DMS114 treated with DMSO at 0.1 percent for 48 hours (cell line): ENCODE measurements at regions not wholly inside any gene's neighbourhood (a gene's known extent, or its start where the extent isn't known, plus 50 kb on each side); places are given as distances from the start of the nearest gene placed in this dataset.
"Not testable (repeated sequence)": the region's sequence is repeated elsewhere in the genome, so short reads cannot be mapped to it uniquely, and the experiment has no call there.

Experiments used
- DNase-seq: peaks from one replicate; lab custom pipeline; 2025; ENCODE audit not compliant: unreplicated experiment; lab: John Stamatoyannopoulos, UW

DNA sequence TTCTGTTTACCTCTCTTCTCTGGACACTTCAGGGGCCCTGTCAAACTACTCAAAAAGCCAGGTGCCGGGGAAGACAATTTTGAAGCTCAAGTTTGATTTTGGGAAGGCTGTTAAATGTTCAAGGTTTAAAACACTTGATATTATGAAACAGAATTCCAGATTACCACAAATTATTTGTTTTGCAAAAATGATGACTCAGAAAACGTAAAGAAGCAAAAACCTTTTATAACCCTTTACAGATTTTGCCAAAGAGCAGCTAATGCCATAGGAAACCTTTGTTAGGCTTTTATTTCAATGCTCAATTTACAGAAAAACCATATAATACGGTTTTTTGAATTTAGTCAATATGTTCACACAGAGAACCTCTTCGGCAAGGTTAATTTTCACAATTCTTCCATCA, 593.4 kb upstream of the ZP4 start:
- no peak for DNase-seq

DNA sequence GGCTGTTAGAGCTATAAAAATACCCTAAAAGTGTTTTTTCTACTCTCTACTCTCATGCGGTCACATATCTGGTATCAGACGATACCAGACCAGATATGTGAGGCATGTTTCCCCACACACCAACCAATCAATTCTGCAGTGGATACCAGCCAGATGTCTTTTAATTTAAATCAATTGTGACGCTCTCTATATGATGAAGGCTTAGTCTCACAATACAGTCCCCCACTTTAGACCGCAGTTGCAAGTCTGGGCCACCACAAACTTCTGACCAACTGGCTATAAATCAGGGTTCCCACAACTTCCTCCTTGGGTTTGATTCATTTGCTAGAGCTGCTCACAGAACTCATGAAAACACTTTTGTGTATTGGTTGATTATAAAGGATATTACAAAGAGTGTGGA, 586.1 kb upstream of the ZP4 start:
- DNase-seq, result no peak

DNA sequence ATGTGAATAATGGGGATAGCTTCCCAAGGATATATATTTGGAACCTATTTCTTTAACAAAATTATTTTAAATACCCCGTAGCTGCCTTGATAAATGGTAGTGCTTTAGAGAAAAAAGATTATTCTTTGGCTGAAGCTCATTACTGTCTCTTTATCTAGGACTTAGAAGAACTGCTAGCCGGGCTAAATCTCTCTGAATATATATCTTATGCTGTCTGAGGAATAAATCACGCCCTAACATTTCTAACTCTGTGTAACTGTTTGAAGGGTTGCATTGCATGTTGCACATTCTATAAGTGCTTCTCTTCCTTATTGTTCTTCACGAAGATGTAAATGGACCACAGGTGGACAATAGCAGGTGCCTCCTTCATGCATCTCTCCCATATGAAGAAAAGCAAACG, 585.0 kb upstream of the ZP4 start:
- no peak for DNase-seq

DNA sequence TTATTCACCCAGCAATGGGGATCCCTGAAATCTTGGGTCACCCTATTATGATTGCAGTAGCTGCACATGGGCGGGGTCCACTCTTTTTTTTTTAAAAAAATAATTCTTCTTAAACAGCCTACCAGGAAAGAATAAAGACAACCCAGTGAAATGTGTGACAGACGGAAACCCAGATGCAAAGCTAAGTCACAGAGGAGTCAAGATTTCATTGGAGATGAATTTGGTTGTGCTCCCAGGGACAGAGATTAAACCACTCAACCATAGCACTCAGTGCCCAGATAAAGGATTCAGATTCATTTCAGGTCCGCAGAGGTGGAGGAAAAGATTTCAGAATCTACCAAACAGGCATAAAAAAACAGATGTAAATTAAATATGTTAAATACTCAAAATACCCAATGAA, 583.5 kb upstream of the ZP4 start:
- DNase-seq, result no peak

DNA sequence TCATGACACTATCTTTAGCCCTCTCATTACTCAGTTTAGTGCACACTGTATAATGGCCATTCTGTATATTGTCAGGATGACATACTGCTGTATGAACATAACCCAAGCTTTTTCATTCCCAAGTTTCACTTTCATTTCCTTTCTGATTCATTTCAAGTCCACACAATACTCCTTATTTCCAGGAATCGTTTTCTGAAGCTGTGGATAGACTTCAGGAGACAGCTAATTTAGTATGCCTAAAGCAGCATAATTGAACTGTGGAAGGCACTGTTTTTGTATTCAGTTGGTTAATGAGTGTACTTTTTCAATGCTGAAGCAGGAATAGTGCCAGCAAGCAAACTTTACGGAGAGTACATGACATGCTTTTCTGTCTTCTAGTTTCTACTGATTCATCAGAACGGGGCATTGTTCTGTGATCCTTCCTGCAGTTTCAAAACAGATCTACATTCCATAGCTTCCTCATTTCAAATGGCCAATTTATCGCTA, 578.5 kb upstream of the ZP4 start:
- DNase-seq, result no peak

DNA sequence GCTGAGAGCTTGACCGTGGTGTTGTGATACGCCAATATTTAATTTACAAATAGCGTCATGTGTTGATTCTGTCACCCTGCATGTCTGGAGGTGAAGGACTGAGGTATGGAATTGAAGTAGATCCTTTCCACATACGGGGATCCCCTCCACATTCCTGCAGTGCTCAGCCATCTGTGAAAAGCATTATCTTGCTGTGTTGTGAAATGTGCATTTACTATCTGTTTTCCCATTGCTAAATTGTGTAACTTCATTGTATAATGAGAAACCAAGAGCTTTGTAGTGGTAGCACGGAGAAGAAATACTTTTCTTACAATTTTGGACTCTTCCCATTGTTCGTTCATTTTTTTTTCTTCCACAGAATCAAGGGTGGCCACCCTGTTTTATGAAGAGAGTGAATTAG, 577.3 kb upstream of the ZP4 start:
- no peak for DNase-seq

DNA sequence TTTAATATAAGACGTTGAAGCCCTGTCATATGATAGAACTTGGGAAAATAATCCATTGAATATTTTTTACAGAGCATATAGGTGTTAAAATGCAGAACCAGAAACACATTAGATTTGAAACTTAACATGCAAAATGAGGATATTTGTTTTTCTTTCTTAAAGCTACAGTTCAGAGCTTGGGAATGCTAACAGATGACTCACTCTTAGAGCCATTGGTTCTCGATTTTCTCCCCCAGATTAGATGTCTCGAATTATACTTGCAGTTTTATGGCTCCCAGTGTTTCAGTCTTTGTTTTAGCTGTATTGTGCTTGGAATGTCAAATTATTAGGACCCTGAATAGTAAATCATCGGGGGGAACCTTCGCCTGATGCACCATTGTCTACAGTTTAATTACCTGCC, 575.7 kb upstream of the ZP4 start:
- no peak for DNase-seq

DNA sequence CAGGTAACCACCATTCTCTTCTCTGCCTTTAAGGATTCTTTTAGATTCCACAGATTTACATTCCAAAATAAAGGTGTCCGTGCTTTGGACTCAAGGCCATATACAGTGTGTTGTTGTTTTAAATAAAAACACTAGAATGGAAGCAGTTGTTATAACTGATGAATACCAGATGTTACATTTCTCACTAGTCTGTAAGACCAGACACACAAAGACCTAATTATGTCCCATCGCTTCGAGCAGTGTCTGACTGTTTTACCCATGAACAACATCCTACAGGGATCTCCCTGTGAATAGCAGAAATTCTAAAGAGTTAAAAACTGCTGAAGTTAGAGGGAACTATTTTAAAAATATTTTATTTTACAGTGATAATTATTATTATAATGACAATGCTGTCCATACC, 574.7 kb upstream of the ZP4 start:
- no peak for DNase-seq

DNA sequence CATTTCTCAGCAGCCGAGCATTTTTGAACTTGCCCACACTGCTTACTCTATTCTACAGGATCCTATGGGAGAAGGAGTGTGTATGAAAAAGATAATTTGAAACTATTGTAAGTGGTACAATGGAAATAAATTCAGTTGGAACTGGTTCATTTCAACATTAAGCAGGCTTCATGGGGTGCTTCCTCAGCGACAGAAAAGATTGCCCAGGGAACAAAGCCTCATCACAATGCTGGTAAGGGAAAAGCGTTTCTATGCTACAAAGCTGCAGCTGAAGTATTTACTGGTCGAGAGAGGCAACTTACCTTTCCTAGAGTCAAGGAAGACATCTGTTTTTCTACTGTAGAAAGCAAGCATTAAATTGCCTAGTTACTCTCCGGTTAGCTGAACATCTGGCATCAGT, 568.2 kb upstream of the ZP4 start:
- DNase-seq, result no peak

DNA sequence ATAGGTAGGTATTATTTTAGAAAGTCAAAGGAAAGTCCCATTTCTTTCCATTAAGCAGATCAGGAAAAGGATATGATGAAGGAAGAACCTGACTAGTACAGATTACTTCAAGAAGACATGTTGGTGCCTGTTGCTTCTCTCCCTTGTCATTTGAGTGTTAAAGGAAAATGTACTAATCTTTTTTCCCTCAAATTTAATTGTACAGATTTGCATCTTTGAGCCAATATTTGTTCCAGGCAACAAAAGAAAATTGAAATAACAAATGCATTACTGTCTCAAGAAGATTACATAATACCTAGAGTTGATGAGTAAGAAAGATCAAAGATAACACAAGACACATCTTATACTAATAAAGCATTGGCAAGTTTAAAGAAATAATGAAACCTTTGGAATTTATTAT, 566.9 kb upstream of the ZP4 start:
- no peak for DNase-seq

DNA sequence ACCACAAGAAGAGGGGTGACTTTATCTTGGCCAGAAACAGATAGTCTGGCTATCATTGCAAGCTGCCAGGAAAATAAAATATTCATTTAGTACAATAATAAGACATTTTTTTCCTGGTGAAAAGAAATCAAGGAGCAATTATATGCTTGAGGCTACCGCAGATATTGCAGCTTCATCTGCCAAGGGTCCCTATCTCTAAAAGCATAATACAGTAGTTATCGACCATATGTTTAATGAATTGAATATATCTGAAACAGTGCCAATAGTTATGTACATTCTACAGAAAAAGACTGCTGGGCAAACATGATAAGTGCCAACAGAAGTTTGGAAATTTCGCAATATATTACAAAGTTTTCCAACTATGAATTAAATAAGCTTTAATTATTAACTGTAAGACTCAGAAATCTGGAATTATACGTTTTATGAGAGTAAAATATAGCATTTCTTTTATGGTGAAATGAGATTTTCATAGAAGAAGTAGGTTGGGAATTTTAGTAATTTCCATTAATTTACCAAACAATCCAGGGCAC, 561.1 kb upstream of the ZP4 start:
- no peak for DNase-seq

DNA sequence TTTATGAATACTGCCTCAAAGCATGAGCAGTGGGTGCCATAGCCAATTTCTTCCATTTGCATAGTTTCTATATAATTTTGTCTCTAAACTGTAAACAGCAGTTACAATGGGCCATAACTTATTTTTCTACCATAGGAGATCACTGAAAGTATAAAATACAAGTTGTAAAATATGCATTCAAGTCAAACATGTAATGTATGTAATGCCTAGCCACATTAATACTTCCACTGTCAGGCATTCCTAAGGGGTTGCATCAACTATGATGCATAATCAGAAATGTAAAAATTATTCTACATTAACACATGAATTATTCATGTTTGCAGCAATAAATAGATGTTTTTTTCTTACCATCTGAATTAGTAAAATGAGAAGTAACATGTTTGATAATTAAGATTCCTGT, 560.3 kb upstream of the ZP4 start:
- no peak for DNase-seq

DNA sequence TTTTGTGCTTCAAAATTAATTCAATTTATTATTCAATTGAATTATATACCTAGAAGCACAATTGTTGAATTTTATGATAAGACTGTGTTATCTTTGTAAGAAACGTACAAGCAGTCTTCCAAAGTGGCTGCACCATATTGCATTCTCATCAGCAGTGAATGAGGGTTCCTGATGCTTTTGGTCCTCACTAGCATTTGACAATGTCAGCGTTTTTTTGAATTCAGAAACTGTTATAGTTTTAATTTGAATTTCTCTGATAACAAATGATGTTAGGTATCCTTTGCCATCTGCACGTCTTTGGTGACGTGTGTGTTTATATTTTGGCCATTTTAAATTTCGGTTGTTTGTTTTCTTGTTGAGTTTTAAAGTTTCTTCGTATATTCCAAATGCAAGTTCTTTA, 553.0 kb upstream of the ZP4 start:
- no peak for DNase-seq

DNA sequence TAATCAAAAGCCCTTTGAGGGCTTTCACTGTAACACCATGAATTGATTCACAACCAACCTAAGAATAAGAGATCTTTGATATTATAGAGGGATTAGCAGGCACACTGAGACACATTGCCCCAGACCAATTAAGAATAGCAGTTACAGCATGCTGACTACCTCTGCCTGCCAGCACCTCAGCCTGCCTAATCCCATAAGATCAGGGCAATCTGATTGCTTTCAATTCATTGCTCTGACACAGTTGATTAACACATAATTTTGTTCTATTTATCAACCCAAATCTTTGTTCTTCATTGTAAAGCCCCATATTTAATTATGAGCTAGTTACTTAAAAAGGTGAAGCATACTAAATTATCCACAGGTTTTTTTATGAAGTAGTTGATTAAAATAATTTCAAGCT, 548.8 kb upstream of the ZP4 start:
- DNase-seq, result no peak

DNA sequence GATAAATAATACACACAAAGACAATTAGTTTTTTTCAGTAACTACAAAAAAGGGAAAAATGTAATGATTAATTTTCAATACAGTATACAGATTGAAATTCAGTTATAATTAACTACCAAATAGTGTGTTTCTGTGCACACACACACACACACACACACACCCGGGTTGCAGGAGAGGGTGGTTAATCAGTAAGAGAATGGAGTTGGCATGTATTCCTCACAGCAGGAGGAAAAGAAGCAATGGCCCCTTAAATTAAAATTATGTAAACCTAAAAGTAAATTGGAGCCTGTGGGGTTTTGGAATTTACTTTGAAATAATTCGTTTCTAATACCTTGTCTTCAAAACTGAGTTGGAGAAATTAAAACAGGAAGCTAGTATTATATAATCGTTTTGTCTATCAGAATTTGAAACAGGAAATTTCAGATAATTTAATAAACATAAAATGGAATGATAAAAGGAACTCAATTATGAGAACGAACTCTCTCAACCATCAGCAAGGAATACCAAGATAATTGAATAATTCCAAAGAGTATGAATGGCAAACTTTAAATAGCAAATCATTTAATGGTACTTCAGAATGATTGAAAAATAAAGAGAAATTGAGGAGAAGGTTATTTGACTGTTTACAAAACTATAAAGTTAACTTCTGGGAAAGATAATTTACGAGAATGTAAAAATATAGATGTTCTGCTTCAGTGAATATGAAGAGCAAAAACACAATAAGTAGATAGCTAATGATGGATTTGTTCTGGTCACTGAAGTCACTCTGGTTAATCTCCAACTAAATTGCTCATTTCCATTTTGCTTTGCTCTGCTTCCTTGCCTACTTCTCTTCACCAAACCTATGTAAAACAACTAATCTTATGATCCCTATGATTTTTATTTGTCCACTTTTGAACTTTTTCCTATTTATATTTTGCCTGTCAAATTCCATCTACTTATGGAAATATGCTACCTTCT, 547.9 kb upstream of the ZP4 start:
- no peak for DNase-seq

DNA sequence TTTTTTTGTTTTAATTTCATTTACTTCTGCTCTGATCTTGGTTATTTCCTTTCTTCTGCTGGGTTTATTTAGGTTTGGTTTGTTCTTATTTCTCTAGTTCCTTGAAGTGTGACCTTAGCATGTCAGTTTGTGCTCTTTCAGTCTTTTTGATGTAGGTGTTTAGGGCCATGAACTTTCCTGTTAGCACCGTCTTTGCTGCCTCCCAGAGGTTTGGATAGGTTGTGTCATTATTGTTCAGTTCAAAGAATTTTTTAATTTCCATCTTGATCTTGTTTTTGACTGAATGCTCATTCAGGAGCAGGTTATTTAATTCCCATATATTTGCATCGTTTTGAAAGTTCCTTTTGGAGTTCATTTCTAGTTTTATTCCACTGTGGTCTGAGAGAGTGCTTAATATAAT, 539.0 kb upstream of the ZP4 start:
- DNase-seq, result not testable (repeated sequence)

DNA sequence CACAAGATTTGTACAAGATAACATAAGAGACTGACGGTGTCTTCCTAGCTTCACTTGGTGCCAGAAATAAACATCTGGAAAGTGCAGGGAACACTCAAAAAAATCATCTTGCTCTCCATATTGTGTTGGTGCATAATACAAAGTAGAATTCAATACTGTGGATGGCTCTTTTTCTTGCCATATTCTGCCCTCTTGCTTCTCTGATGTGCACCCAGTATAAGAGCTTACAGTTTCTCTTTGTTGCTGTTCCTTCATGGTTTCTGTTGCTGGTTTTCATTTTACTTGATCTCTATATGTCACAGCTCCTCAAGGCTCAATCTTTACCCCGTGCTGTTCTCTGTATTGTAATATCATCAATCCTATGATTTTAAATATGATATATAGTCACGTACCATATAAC, 528.5 kb upstream of the ZP4 start:
- no peak for DNase-seq

DNA sequence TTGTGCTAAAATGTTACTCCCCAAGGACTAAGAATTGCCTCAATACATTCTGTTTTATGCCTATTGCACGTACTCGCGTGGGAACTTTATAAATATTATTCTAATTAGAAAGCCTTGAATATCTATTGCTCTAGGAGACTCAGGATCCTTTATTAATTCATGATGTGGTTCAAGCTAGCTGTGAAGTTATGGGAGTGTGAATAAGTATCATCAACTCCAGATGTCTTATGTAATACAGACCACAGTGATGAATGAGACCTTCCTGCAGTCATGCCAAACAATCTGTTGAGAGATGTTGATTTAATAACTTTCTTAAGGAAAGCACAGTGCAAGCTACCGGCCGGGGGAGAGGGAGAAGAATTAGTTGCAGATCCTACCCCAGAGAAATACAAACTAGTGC, 519.2 kb upstream of the ZP4 start:
- no peak for DNase-seq

DNA sequence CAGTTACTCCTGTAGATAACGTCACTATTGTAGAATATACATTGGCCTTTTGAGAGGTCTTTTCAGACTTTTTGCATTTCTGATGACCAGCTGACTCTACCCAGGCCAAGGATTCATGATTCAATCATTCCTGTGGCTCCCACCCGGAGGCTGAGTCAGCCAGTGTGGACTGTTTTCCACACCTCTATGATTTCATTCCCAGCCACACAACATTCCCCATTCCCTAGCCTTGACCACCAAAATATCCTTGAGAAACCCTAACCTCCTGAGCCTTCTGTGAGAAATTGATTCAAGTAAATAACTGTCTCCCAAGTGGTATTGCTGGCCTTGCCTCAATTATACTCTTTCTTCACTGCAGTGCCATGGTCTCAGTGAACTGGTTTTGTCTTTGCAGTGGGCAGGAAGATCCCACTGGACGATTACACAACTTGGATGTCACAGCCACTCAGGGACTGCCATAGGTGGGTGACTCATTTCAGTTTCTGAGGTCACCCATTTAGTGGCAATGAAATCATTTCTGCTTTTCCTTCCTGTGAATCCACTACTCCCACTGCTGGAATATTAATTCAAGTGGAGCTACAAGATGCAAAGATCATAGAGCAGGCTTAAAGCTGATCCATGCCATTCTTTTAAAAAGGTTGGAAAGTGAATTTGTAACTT, 518.6 kb upstream of the ZP4 start:
- no peak for DNase-seq

DNA sequence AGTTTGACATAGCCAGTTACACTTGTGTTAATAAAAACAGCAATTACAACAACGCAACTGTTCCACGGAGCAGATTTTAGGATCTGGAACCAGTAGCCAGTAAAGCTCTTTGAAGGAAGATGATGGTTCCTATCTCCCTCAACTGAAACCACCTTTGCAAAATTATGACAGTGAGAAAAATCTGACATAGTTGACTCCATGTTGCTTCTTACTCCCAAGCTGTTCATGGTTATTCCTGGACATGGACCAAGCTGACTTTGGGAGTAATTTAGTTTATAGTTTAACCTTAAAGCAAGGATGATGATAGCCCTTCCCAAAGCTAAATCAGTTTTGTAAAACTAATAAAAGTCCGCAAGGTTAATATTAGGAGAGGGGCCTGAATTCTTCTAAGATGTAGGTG, 518.0 kb upstream of the ZP4 start:
- no peak for DNase-seq

DNA sequence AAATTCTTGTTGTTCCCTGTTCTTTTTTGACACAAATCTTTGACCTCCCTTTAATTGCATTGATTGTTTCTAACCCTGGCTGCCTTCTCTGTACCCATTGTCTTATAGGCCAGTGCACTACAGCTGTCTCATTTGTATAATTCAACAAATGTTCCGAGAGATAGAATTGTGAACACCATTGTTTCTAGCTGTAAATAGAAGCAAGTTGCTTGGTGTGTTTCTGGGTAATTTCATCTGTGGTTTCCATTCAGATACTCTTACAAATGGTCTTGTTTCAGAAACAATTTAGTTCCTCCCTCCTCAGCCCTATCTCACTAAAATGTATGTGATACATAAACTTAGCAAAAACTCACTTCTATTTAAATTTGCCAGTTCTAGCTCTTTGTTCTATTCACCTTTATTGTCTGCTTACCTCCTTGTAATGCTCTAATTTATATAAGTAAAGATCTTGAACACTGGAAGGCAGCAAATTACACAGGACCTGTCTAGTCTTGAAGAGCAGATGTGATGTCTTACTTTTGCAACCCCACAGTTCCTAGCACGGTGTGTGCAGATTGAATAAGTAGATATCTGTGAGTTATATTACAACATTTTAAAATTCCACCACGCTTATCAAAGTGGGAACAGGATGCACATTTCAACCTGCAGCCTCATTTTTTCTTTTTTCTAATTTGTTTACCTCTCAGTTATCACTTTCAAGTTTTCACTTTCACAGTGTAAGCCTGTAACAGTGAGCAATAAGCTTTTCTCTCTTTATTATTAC, 515.6 kb upstream of the ZP4 start:
- no peak for DNase-seq

DNA sequence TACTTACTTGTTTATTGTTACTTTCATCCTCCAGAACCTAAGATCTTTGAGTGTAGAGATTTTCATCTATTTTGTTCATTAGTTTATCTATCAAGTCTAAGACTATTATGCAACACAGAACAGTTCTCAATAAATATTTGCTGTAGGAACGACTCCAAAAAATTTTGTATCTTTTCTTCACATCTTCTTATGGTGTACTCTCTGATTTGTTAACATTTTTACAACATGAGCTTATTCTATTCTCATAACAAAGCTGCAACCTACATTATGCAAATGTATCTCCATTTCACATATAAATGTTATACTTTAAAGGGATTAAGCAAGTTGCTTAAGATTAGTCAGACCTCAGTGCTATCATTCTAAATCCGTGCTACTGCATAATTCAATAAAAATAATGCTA, 514.2 kb upstream of the ZP4 start:
- no peak for DNase-seq
